HFFc6 (cell line): ENCODE measurements at regions not wholly inside any gene's neighbourhood (a gene's known extent, or its start where the extent isn't known, plus 50 kb on each side); places are given as distances from the start of the nearest gene placed in this dataset.

ENCODE experiments used
- DNase-seq: peaks from one replicate; pipeline ENCODE4 v3.0.0-alpha.2; 2018
- H3K27ac Mint-ChIP-seq: 2 replicates; pipeline ENCODE4 v1.8.0; 2020; ENCODE audit warnings: mild to moderate bottlenecking, mixed read lengths
- H3K27me3 Mint-ChIP-seq: 2 replicates; pipeline ENCODE4 v1.8.0; 2021; ENCODE audit warnings: mild to moderate bottlenecking, moderate library complexity, mixed read lengths; ENCODE audit not compliant: insufficient read depth
- H3K36me3 Mint-ChIP-seq: 2 replicates; pipeline ENCODE4 v1.8.0; 2021; ENCODE audit warnings: low read depth, mixed read lengths
- H3K4me1 Mint-ChIP-seq: 2 replicates; pipeline ENCODE4 v1.8.0; 2020; ENCODE audit warnings: low read depth, mixed read lengths
- H3K4me3 Mint-ChIP-seq: 2 replicates; pipeline ENCODE4 v1.8.0; 2020; ENCODE audit warnings: mild to moderate bottlenecking, moderate library complexity, mixed read lengths
- H3K9me3 Mint-ChIP-seq: 2 replicates; pipeline ENCODE4 v1.8.0; 2020; ENCODE audit warnings: mild to moderate bottlenecking, mixed read lengths
- TF ChIP-seq, protein P1 (sequence below): fragments of 200-600 bp; sonication (generic); IDR thresholded peaks from 2 replicates; pipeline ENCODE4 v1.5.0; 2021; ENCODE audit warnings: antibody characterized with exemption, mild to moderate bottlenecking

DNA sequence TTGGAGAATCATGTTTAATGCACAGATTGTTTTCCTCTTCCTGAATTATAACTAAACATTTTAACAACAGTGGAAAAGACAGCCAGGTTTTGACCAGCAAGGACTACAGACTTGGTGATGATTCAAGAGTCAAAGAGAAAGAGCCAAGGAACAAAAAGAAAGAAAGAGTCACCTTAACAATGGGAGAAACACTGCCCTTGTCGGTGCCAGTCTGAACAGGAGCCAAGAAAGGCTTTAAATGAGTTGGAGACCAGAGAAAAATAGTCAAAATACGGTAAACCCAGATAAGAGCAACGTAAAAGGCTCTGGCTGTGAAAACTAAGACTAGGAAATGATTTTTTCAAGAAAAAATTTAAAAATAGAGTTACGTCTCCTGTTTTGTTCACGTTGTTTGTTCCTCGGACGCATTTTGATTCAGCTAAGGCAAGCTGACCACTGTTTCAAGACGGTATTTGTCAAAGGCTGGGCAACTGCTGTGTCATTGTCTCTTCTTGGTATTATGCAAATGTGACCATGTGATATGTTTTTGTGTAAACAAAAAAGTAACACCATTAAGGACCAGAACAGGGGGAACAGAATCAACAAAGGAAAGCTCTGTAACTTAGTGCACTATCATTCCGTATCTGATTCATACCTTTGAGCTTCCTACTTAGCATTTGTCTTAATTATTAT is 634.5 kb downstream of the LIG4 start:
- Mint-ChIP-seq H3K4me1 (no peaks in the 10 kb centered on the region), H3K27ac (no peak overlapping the region), H3K27me3 (no peaks in the 10 kb centered on the region), H3K36me3 (peaks cover 4% of the 10 kb centered on the region; the same call in 1 of the 2 replicates), H3K9me3 (peaks cover 54% of the 10 kb centered on the region), H3K4me3 (no peak overlapping the region)
- no peak for DNase-seq
- TF ChIP-seq, protein P1, sequence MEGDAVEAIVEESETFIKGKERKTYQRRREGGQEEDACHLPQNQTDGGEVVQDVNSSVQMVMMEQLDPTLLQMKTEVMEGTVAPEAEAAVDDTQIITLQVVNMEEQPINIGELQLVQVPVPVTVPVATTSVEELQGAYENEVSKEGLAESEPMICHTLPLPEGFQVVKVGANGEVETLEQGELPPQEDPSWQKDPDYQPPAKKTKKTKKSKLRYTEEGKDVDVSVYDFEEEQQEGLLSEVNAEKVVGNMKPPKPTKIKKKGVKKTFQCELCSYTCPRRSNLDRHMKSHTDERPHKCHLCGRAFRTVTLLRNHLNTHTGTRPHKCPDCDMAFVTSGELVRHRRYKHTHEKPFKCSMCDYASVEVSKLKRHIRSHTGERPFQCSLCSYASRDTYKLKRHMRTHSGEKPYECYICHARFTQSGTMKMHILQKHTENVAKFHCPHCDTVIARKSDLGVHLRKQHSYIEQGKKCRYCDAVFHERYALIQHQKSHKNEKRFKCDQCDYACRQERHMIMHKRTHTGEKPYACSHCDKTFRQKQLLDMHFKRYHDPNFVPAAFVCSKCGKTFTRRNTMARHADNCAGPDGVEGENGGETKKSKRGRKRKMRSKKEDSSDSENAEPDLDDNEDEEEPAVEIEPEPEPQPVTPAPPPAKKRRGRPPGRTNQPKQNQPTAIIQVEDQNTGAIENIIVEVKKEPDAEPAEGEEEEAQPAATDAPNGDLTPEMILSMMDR: no peak

DNA sequence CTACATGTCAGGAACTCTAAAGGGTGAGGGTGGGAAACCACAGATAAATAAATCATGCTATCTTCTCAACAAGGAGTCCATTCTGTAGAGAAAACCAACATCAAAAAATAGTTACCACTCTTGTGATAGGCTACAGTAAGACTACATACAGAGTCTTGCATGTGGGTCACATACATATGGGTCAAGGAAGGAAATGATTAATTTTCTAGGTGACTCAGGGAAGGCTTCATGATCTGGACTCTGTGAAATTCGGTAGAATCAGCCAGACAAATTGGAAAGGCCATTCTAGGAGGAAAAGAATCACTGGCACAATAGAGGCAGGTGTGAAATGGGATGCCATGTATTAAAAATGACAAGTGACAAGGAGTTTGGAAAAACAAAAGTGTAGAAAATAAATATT is 638.9 kb downstream of the LIG4 start:
- TF ChIP-seq, protein P1: no peak
- Mint-ChIP-seq H3K36me3 (peaks cover 4% of the 10 kb centered on the region; the same call in 1 of the 2 replicates), H3K27ac (no peak overlapping the region), H3K4me3 (no peak overlapping the region), H3K27me3 (no peaks in the 10 kb centered on the region), H3K4me1 (no peaks in the 10 kb centered on the region), H3K9me3 (peaks cover 44% of the 10 kb centered on the region)
- DNase-seq: no peak

DNA sequence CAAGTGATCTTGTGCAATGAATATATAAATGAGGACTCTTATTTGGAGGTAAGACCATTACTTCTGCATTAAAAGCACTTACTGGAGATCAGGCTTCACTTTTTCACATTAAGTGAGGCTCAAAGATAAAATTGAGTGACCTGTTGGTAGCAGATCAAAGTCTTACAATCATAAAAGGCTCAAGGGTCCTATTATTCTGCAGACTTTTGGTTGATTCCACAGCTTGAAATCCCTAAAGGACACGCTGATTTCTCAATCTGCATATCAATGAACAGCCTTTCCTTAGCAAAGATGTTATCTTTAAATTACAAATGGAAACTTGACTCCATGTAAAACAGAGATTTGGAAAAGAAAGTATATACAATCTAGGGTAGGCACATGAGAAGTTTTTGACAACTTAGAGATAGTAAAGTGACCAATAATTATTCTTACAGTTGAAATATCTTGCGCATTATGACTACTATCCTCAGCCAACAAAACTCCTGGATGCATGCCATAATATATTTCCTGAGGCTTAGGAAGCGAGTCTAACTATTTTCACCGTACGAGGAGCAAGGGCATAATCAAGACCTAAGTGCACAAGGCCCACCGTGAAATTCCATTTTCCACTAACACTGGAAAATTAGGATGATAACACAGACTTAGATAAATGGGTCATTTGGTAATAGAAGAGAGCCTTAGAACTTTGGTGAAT is 640.7 kb downstream of the LIG4 start:
- TF ChIP-seq, protein P1: no peak
- H3K4me3 Mint-ChIP-seq: no peak overlapping the region
- no peaks in the 10 kb centered on the region for H3K36me3 Mint-ChIP-seq
- H3K27me3 Mint-ChIP-seq: no peaks in the 10 kb centered on the region
- H3K4me1 Mint-ChIP-seq: no peaks in the 10 kb centered on the region
- no peak overlapping the region for H3K27ac Mint-ChIP-seq
- H3K9me3 Mint-ChIP-seq: peaks cover 39% of the 10 kb centered on the region
- DNase-seq: no peak

DNA sequence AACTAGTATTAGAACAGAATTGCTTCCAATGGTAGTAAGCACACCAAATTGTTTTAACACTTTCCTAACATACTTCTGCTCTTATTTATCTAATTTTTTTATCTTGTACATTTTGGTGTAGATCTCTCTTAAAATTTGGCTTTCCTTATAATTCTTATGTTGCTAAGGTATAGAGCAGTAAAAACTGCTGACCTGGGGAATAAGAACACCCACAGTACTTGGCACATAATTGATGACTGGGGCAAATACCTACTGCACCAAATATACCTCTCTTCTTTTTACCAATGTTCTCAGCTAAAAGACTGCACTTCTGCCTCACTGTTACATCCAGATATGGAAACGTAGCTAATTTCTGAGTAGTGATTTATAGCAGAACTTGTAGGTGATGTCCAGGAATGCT is 642.2 kb downstream of the LIG4 start:
- peaks cover 44% of the 10 kb centered on the region for H3K9me3 Mint-ChIP-seq
- H3K4me1 Mint-ChIP-seq: no peaks in the 10 kb centered on the region
- H3K27ac Mint-ChIP-seq: no peak overlapping the region
- TF ChIP-seq, protein P1: no peak
- DNase-seq: no peak
- H3K36me3 Mint-ChIP-seq: no peaks in the 10 kb centered on the region
- no peak overlapping the region for H3K4me3 Mint-ChIP-seq
- no peaks in the 10 kb centered on the region for H3K27me3 Mint-ChIP-seq

DNA sequence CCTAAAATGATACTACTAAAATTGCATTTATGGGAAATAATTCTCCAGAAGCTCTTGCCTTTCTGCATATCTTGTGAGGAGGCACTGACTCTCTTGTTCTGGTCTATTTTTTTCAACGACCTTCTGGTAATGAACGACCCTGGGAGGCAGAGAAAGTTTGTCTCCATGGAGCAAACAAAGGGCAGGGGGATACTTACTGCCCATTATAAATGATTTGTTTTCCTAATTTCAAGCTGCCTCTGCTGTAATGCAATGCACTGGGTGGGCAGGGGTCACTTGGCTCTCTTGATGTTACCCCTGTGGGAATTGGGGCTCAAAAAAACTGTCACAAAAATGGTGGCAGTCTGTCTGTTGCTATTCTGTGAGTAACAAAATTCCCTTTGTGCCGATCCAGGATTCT is 643.2 kb downstream of the LIG4 start:
- Mint-ChIP-seq H3K4me3 (no peak overlapping the region), H3K4me1 (no peaks in the 10 kb centered on the region), H3K36me3 (no peaks in the 10 kb centered on the region), H3K27me3 (no peaks in the 10 kb centered on the region), H3K9me3 (peaks cover 42% of the 10 kb centered on the region), H3K27ac (no peak overlapping the region)
- TF ChIP-seq, protein P1: no peak
- DNase-seq: no peak
